Occipital lobe (tissue), 1 donor: ENCODE measurements at regions not wholly inside any gene's neighbourhood (a gene's known extent, or its start where the extent isn't known, plus 50 kb on each side); places are given as distances from the start of the nearest gene placed in this dataset.

ENCODE experiments used
- DNase-seq: peaks from one replicate; lab custom pipeline; 2025; lab: John Stamatoyannopoulos, UW

DNA sequence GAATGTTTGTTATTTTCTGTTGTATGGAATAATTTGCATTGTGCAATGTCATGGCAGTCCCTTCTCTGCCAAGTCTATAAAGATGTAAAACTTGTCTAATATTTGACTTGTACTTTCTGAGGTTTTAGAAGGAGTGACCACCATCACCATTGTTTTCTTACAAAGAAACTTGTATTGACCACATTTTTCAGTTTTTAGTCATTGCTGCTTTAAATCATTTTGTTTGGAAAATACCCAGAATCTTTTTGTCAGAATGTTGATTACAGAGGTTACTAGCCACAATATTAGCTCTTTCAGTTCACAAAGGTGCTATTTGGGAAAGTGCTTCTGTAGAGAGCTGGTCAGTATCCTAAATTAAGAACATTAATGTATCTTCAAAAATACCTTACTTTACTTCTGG lies 532.4 kb upstream of the GBE1 start:
- DNase-seq: no peak

DNA sequence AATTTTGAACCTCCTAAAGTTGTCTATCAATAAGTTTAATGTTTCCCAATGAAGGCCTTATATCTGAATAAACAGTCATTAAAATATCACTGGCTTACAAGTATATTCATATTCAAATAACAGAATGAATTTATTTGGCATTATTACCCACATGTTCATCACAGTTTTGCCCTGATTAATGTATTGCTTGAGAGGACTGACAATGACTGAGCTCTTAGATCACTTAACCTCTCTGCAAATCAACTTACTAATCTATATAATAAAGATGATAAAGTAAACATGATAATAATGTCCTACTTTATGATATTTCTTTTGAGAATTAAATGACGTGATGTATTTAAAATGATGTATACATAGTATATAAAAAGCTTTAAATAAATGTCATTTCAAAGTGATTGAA lies 532.0 kb upstream of the GBE1 start:
- DNase-seq: no peak

DNA sequence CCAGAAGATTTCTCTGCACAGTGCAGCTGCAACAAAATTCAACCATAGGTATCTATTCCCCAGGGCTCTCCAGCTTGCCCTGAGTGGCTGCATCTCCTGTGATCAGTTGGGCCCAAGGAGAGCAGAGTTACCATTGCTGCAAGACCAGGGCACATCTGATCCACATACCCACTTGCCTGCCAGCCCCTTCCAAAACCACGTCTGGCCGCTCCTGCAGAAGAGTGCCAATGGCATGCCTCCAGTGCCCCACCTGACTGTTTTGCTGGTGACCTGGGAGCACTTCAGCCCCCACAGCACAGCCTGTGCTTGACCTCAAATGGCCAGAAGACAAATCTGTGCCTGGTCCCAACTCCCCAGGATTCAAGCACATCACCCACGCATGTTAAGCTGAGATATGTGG lies 526.1 kb upstream of the GBE1 start:
- no peak for DNase-seq

DNA sequence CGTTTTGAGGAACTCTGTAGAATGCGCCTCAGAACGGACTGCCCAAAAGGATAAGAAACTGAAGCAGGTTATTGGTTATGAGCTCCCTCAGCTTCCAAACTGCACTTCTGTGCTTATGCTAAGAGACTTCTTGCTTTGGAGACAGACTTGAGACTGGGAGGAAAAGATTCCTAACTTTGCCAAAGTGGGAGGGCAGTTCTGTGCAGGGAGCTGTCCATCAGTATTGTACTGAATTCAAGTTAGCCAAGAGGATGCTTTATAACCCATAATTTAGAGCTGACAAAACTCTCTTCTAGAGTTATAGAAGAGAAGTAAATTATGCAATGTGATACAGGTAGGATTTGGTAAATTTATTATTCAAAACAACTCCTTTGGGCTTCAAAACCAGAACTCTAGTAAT lies 519.8 kb upstream of the GBE1 start:
- no peak for DNase-seq

DNA sequence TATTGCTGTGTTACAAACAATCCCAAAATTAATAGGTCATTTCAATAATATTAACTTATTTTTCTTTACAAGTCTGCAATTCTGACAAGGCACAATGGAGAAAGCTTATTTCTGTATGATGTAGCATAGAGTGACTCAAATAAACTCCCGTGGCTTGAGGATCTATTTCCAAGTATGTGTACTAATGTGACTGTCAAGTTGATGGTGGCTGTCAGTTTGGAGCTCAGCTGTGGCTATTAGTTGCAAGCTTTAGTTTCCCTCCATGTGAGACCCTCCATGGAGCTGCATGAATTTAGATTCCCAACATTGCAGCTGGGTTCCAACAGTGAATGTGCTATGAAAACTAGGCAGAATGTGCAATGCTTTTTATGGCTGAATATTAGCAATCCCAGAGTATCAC lies 515.5 kb upstream of the GBE1 start:
- no peak for DNase-seq

DNA sequence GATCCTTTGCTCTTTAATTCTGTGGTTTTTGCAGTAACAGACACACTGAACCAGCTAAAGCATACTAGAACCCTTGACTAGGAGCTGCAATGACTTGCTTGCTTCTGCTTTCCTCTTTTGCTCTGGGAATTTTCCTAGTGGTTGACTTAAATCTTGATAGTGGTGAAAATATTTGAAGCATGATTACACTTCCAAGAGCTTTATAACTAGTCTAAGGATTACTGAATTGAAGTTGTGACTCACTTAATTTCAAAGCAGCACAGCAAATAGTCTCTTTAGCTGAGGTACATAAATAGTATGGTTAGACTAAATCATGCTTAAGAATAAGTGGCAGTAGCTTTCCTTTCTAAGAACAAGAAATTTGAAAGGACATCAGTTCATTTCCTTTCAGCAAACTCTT lies 513.5 kb upstream of the GBE1 start:
- no peak for DNase-seq

DNA sequence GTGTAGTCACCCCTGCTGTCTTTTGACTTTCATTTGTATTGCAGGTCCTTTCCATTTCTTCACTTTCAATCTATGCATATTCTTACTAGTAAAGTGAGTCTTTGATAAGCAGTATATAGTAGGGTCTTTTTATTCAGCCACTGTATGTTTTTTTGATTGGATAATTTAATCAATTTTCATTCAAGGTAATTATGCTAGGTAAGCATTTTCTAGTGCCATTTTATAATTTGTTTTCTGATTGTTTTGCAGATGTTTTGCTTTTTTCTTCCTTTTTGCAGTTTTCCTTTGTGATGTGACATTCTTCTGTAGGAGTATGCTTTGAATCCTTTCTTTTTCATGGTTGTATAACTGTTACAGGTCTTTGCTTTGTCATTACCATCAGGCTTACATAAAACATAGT lies 504.3 kb upstream of the GBE1 start:
- no peak for DNase-seq

DNA sequence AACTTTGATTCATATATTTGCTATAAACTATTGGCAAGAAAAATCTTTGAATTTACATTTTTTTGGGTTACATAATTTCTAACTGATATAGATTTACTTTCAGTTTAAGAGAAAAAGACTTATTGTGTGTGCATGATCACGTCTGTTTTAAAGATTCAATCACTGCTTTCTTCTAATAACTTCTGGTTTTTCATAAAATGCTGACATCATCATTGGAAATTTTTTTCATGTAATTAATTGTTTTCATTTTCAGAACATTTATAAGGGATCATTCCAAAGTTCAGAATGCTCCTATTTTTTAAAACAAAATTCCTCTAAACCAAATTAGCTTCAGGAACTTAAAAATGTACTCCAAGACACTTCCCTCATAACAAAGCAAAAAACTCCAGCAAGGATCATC lies 500.7 kb upstream of the GBE1 start:
- DNase-seq: no peak

DNA sequence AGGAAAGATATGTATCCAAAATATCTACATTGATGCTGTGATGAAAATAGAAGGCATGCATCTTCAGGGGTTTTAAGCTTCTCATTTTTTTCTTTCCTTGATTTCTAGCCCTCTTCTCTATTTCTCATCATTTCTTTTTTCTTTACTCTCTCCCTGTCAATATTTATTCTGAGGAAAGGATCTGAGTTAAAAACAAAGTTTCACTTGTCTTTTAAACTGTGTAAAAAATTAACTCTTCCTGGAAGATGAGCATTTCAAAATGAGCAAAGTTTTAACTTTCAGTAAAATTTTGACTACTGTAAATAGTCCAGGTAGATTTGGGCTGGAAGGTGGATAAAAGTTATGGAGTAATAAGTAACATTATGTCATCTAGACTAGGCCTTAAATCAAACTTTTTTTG lies 500.2 kb upstream of the GBE1 start:
- no peak for DNase-seq

DNA sequence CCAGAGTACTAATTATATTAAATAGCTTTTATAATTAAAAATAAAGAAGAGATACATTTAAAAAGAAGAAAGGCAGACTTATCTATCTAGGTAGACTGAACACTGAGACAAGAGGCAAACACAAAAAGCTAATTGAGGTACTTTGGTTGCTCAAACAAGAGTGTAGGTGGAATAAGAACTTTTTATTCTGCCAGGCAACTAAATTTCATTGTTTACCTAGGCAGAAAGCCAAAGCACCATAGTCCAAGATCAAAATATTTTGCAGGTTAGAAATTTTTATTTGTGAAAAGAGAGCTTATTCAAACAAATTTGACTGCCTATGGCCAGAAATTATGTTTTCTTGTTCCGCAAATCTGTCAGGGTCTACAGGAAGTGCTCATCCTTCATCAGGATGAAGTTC lies 499.6 kb upstream of the GBE1 start:
- no peak for DNase-seq

DNA sequence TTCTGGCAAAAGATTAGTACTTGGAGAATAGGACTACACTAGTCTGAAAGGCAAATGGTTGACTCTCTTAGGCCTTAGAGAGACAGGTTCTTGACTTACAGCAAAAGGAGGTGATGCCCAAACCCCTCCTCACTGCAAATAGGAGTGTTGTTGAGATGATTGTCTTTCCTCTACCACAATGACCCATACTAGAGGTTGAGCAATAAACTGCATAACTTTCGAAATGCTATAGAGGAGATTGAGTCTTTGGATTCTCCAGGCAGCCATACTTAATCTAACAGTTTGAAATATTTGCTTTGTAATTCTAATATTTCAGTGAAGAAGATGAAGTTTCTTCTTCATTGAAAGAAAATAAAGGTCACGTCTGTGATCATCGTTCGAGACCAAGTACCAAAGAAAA lies 498.5 kb upstream of the GBE1 start:
- no peak for DNase-seq

DNA sequence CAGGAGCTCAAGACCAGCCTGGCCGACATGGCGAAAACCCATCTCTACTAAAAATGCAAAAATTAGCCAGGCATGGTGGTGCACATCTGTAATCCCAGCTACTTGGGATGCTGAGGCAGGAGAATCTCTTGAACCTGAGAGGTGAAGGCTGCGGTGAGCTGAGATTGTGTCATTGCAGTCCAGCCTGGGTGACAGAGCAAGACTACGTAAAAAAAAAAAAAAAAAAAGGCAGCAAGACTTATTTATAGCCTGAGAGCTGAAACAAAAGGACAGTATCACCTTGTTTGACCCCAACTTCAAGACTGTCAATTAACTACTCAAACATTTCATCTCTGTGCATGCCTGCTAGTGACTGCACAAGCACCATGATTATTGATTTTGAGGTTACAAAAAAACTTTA lies 478.9 kb upstream of the GBE1 start:
- no peak for DNase-seq

DNA sequence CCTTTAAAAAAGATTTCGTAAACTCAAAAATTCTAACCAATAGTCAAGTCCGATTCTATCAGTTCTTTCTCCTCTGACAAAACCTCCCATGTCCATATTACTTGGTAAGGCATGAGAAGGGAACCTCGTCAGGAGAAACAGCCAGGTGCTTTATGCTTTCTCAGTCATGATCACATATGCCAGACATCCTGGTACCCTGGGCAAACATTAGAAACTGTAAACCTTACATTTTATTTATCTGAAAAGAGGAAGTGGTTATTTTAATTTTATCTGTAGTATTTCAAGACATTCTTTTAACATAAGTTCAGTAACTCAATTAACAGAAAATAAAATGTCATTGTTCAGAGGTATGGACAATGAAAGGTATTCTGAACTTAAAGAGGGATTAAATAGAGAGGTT lies 474.8 kb upstream of the GBE1 start:
- DNase-seq: no peak

DNA sequence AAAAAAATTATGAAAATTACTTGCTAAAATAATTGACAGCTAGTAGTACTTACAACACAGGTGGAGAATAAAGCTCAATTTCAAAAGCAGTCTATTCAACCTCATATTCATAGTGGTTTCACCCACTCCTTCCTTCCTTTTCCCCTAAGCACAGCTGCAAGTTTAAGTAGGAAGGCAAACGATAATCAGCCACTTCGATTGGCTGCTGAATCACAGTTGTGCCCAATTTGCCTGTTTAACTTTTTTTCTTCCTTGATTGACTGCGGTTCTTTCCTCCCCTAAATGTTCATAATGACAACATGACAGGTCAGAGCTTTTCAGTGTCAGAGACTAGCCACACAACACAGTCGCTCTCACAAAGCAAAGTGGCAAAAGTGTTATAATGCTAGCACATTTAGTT lies 468.0 kb upstream of the GBE1 start:
- DNase-seq: no peak

DNA sequence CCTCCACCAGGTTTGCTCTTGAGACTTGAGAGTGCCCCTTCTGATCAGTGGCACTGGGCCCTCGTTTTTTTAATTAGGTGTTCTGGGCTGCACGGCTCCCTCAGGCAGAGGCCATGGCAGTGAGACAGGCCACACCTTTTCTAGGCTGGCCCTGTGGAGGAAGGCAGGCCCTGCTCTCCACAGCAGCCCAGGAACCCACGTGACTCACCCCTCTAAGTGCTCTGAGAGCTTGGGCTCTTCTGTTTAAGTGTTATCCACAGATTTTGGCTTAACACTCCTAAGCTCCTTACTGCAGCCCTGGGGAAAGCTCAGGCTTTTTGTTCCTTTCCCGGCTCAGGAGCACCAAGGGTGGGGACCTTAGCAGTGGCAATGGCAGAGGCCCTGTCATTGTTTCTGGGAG lies 463.2 kb upstream of the GBE1 start:
- no peak for DNase-seq

DNA sequence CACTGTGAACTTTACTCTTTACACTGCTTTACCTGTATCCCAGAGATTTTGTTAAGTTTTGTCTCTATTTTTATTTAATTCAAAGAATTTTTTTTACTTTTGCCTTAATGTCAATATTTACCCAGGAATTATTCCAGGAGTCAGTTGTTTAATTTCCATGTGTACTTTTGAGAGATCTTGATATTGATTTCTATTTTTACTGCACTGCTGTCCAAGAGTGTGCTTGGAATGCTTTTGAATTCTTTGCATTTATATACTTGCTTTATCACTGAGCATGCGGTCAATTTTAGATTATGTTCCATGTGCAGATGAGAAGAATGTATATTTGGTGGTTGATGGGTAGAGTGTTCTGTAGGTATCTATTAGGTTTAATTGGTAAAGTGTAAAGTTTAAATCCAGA lies 461.0 kb upstream of the GBE1 start:
- DNase-seq: no peak

DNA sequence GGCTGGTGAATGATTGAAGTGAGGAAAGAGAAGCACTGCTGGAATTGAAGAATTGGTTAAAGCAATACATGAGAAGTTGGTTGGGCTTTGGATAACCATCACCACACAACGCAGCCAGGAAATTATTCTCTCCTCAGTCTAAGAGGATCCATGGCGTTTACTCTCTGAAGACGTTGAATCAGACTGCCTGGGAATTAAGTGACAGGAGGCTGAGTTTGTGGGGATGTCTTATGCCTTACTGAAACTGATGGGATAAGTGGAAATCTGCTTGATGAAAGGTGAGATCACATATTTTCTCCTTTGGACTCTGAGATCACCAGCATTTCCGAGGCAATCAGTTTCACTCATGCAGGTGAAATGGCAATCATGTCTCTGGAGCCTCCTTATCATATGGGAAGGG lies 456.1 kb upstream of the GBE1 start:
- DNase-seq: no peak

DNA sequence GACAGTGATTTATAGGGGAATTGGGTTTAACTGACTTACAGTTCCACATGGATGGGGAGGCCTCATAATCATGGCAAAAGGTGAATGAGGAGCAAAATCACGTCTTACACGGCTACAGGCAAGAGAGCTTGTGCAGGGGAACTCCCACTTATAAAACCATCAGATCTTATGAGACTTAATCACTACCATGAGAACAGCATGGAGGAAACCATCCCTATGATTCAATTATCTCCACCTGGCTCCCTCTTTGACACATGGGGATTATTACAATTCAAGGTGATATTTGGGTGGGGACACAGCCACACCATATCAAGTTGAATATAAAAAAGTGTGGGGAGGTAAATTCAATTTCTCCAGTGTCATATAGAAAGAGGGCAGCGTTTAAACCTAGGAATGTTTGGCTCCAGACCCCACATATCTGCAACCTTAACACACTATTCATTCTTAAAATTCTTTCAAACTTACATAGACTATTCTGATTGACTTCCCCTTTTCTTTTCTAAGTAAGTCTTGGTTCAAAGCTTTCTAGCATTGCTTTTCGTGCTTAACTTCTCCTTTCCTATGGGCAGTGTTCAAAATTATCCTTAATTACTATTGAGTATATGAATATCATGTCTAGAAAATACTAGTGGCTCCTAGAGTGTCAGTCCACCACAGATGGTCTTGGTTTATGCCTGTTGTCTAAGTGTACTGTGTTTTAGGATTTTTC lies 446.7 kb upstream of the GBE1 start:
- DNase-seq: no peak

DNA sequence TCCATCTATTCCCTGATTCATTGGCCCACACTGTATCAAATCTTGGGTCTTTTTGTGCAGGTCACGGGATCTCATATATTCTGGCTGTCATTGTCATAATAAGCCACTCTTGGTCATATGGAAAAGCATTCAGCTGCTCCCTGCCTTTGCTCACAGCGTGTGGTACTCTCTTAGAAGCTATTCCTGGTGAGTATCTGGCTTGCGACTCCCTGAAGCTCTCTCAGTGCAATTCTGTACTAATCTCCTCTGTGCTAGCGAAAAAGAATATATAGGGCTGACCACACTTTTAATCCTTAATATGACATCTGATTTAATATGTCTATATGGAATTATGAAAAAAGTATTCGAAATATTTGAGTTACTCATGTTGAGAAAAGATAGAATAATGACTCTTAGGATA lies 440.8 kb upstream of the GBE1 start:
- no peak for DNase-seq

DNA sequence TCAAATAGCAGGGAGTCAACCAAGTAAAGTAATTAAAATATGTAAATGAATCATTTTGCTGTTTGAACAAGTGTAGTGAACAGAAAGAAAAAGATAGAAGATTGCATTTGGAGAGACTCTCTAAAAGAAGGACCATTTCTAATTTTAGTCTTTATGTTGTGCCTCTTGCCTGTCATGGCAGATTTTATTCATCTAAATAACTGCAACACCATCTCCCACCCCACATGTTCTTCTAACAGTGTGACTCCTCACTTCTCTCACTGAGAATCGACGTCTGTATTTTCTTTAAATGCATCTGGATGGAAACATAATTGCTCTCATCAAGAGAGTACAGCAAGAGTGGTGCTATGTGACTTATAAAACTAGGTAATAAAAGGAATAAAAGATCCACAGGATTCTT lies 439.9 kb upstream of the GBE1 start:
- no peak for DNase-seq

DNA sequence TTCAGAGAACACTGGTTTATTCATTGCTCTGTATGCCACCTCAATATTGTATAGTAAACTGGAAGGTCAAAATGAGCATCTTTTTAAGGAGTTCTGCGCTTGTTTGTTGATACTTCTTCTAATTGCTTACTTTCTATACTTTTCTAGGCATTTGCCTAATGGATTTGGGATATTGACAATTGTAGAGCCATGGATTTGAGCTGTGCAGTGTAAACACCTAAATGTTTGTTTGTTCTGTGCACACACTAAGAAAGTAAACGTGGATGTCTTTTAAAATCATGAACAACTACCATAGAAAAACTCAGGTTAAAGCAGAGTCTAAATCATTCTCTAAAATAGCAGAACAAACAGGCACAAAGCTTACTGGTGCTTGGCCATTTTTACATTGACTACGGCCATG lies 436.6 kb upstream of the GBE1 start:
- no peak for DNase-seq

DNA sequence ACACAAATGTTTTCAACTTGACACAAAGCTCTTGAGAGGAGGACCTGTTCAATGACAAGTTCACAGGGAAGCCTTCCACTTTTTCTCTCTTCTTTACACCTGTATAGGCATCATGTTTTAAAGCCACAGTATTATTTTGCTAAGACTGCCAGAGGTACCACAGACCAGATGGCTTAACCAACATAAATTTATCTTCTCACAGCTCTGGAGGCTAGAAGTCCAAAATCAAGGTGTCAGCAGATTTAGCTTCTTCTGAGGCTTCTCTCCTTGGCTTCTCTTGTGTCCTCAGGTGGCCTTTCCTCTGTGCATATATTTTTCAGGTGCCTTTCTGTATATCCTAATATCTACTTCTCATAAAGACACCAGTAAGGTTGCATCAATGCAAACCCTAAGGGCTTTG lies 435.2 kb upstream of the GBE1 start:
- DNase-seq: no peak

DNA sequence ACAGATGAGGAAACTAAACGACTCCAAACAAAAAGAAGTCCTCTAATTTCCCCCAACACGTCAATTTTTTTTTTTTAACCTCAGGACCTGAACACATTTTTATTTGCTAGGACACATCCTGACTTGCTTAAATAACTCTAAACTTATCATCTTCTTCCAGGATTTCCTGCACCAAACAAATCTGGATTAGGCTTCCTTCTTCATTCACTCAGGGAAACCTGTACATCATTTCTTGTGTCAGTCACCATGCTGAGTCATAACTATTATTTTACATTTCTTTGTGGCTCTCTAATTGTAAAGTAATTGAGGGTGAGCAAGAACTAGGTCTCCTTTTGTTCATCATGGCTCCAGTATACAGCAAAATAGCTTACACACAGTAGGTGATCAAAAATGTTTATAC lies 433.4 kb upstream of the GBE1 start:
- DNase-seq: no peak

DNA sequence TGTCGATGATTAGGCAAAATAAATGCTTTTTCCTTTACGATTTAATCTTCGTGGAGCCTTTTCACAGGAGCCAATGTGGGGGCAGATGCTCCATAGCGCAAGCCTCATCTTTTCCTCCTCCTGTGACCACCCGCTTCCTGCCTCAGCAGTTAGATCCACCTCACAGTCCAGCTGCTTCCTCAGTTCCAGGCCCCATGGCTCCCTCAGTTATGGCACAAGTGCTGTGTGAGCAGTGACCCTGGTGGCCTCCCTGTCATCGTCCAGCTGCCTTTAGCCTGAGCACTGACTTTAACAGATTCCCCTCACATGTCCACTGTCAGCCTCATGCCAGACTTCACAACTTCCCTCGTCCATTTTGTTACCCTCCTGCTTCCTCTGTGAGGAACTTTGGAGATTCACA lies 424.6 kb upstream of the GBE1 start:
- DNase-seq: no peak
